OCI-LY3 (cell line): ENCODE measurements at regions not wholly inside any gene's neighbourhood (a gene's known extent, or its start where the extent isn't known, plus 50 kb on each side); places are given as distances from the start of the nearest gene placed in this dataset.

ENCODE experiments used
- EZH2phosphoT487 ChIP-seq: fragments of 200-600 bp; shearing (Covaris generic); IDR thresholded peaks from 2 replicates; pipeline ENCODE4 v1.6.1; 2018; ENCODE audit warnings: antibody characterized with exemption, mixed run types, low read depth
- TF ChIP-seq, protein P1 (sequence below): fragments of 200-600, 300-600 bp; sonication (generic); IDR thresholded peaks from 2 replicates; pipeline ENCODE4 v1.5.1; 2014; ENCODE audit warnings: antibody characterized with exemption, low read length, low read depth

DNA sequence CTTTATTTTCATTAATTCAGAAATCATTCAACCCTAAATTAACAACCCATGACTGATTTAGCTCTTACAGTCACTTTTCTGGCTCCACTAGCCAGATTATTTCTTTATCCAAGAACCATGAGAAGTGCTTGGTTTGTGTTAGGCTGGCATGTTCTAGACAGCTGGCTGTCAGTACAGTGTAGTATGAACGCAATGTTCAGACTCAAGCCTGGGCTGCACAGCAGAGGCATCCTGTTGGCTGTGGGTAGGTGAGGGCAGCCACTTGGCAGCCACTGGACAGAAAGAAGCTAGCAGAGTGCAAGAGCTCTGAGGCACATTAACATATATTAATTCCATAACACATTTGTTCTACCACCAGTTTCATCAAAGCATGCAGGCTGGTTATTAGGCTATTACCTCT is 522.9 kb upstream of the FSHR start:
- TF ChIP-seq, protein P1, sequence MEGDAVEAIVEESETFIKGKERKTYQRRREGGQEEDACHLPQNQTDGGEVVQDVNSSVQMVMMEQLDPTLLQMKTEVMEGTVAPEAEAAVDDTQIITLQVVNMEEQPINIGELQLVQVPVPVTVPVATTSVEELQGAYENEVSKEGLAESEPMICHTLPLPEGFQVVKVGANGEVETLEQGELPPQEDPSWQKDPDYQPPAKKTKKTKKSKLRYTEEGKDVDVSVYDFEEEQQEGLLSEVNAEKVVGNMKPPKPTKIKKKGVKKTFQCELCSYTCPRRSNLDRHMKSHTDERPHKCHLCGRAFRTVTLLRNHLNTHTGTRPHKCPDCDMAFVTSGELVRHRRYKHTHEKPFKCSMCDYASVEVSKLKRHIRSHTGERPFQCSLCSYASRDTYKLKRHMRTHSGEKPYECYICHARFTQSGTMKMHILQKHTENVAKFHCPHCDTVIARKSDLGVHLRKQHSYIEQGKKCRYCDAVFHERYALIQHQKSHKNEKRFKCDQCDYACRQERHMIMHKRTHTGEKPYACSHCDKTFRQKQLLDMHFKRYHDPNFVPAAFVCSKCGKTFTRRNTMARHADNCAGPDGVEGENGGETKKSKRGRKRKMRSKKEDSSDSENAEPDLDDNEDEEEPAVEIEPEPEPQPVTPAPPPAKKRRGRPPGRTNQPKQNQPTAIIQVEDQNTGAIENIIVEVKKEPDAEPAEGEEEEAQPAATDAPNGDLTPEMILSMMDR: no peak
- TF ChIP-seq EZH2phosphoT487: no peak
